ENCODE measurements at regions not wholly inside any gene's neighbourhood (a gene's known extent, or its start where the extent isn't known, plus 50 kb on each side); places are given as distances from the start of the nearest gene placed in this dataset.

DNA sequence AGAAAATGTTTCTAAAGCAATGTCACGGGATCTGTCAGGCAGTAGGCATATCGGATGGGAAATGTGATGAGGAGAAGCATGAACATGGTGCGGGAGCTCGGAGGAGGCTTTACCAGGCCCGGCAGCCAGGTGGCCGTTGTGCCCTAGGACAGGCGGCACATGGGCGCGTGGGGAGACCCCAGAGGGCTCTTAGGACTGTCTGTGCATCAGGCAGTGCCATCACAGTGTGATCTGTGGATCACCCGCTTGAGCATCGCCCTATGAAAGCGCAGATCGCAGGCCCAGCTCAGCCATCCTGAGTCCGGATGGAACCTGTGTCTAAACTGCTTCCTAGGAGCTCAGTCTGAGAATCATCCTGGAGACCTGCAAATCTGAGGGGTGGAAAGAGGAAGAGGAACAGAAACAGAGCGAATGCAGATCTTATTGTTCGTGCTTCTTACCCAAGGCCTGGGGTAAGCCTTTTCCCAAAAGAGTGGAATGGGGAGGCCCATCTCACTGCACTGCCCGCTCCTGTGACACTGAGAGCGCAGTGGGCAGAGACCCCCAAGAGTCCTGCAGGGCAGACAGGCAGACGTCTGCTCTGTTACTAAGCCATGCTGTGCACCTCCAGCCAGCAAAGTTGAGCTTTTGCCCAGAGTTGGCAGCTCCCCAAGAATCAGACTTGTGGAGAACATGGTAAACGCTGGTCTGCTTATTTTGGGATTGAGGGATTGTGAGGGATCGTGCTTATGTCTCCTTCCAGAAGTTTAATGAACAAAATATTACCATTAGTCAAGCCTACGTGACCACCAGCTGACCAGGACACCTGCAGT, 251.0 kb downstream of the RHOU start:
- Histone ChIP-seq H2AFZ (ENCODE audit: low read depth) (no peak overlapping the region), H4K20me1 (ENCODE audit: insufficient read depth) (no peaks in the 10 kb centered on the region)

GRCh38 chr1:228987286-228987685, 252.0 kb downstream of the RHOU start:
- H3K4me1 ChIP-seq (ENCODE audit: low read depth, poor library complexity, severe bottlenecking), result no peaks in the 10 kb centered on the region
- no peak overlapping the region for H3K27ac ChIP-seq
- H3K79me2 ChIP-seq (ENCODE audit: insufficient read depth, low read depth), result no peaks in the 10 kb centered on the region
- H3K36me3 ChIP-seq (ENCODE audit: insufficient read depth), result no peaks in the 10 kb centered on the region
- H3K4me3 ChIP-seq (IDR thresholded peaks at IDR 0.05; ENCODE audit: insufficient read depth, low read depth, low read length), result no peak overlapping the region
- TF ChIP-seq CTCF (conservative IDR thresholded peaks at IDR 0.05; ENCODE audit: low read depth, low read length), result no peak
- H4K20me1 ChIP-seq (ENCODE audit: insufficient read depth), result no peaks in the 10 kb centered on the region
- no peak overlapping the region for H3K4me2 ChIP-seq
- H3K9ac ChIP-seq, result no peak overlapping the region
- no peaks in the 10 kb centered on the region for H3K27me3 ChIP-seq (ENCODE audit: insufficient read depth, low read depth)
- H2AFZ ChIP-seq (ENCODE audit: low read depth), result no peak overlapping the region

More for the DNA sequence above, 251.0 kb downstream of the RHOU start:
- Histone ChIP-seq H3K27ac (no peak overlapping the region), H3K27me3 (ENCODE audit: insufficient read depth, low read depth) (no peaks in the 10 kb centered on the region), H3K4me3 (IDR thresholded peaks at IDR 0.05; ENCODE audit: insufficient read depth, low read depth, low read length) (no peak overlapping the region), H3K9ac (no peak overlapping the region), H3K79me2 (ENCODE audit: insufficient read depth, low read depth) (no peaks in the 10 kb centered on the region), H3K4me2 (no peak overlapping the region), H3K4me1 (ENCODE audit: low read depth, poor library complexity, severe bottlenecking) (no peaks in the 10 kb centered on the region), H3K36me3 (ENCODE audit: insufficient read depth) (no peaks in the 10 kb centered on the region)
- no peak for TF ChIP-seq CTCF (conservative IDR thresholded peaks at IDR 0.05; ENCODE audit: low read depth, low read length)

GRCh38 chr1:228987736-228988506, 252.6 kb downstream of the RHOU start:
- no peak overlapping the region for H3K9ac ChIP-seq
- H3K36me3 ChIP-seq (ENCODE audit: insufficient read depth), result no peaks in the 10 kb centered on the region
- no peaks in the 10 kb centered on the region for H3K79me2 ChIP-seq (ENCODE audit: insufficient read depth, low read depth)
- no peak overlapping the region for H3K4me2 ChIP-seq
- no peak overlapping the region for H3K27ac ChIP-seq
- H3K27me3 ChIP-seq (ENCODE audit: insufficient read depth, low read depth), result no peaks in the 10 kb centered on the region
- TF ChIP-seq CTCF (conservative IDR thresholded peaks at IDR 0.05; ENCODE audit: low read depth, low read length), result no peak
- no peaks in the 10 kb centered on the region for H4K20me1 ChIP-seq (ENCODE audit: insufficient read depth)
- H3K4me3 ChIP-seq (IDR thresholded peaks at IDR 0.05; ENCODE audit: insufficient read depth, low read depth, low read length), result no peak overlapping the region
- H3K4me1 ChIP-seq (ENCODE audit: low read depth, poor library complexity, severe bottlenecking), result no peaks in the 10 kb centered on the region
- no peak overlapping the region for H2AFZ ChIP-seq (ENCODE audit: low read depth)

- Histone ChIP-seq H3K9ac (no peak overlapping the region), H3K36me3 (ENCODE audit: insufficient read depth) (no peaks in the 10 kb centered on the region), H3K27me3 (ENCODE audit: insufficient read depth, low read depth) (no peaks in the 10 kb centered on the region), H2AFZ (ENCODE audit: low read depth) (no peak overlapping the region), H3K4me1 (ENCODE audit: low read depth, poor library complexity, severe bottlenecking) (no peaks in the 10 kb centered on the region), H3K79me2 (ENCODE audit: insufficient read depth, low read depth) (no peaks in the 10 kb centered on the region), H3K27ac (no peak overlapping the region), H4K20me1 (ENCODE audit: insufficient read depth) (no peaks in the 10 kb centered on the region), H3K4me2 (no peak overlapping the region), H3K4me3 (IDR thresholded peaks at IDR 0.05; ENCODE audit: insufficient read depth, low read depth, low read length) (no peak overlapping the region)
- TF ChIP-seq CTCF (conservative IDR thresholded peaks at IDR 0.05; ENCODE audit: low read depth, low read length), result no peak
Observed at GRCh38 chr1:228988664-228989063, 253.4 kb downstream of the RHOU start.
